HCT116 (cell line): ENCODE measurements at regions not wholly inside any gene's neighbourhood (a gene's known extent, or its start where the extent isn't known, plus 50 kb on each side); places are given as distances from the start of the nearest gene placed in this dataset.

Source experiments
- ATF3 ChIP-seq: IDR thresholded peaks from 2 replicates; pipeline ENCODE4 v1.6.1; 2012
- CTCF ChIP-seq, 3 experiments: fragments of 200-600 bp in 1 of 3; sonication (generic) in 1 of 3; IDR thresholded peaks in 2 of 3; conservative IDR thresholded peaks in 1 of 3; 2 replicates each; pipeline ENCODE4 v1.5.1; 2012 to 2017; ENCODE audit warnings: low read depth in 2 of 3, low read length in 2 of 3, antibody characterized with exemption in 1 of 3, borderline replicate concordance in 1 of 3, control low read depth in 1 of 3, mild to moderate bottlenecking in 1 of 3, mixed read lengths in 1 of 3, mixed run types in 1 of 3, moderate library complexity in 1 of 3; ENCODE audit not compliant: insufficient read depth in 1 of 3
- EZH2 ChIP-seq: fragments of 200-600 bp; sonication (generic); IDR thresholded peaks from 2 replicates; pipeline ENCODE4 v1.6.1; 2017; ENCODE audit warnings: antibody characterized with exemption, mixed run types
- JUND ChIP-seq: IDR thresholded peaks from 2 replicates; pipeline ENCODE4 v1.6.1; 2012
- POLR2A ChIP-seq: IDR thresholded peaks from 2 replicates; pipeline ENCODE4 v1.7.0; 2011; ENCODE audit warnings: borderline replicate concordance; ENCODE audit not compliant: insufficient read depth, insufficient read length; ENCODE audit errors: extremely low read depth
- RAD21 ChIP-seq: IDR thresholded peaks from 2 replicates; pipeline ENCODE4 v1.6.1; 2012; ENCODE audit warnings: low read depth, mild to moderate bottlenecking
- TCF7L2 ChIP-seq: IDR thresholded peaks from 2 replicates; pipeline ENCODE4 v1.7.0; 2011; ENCODE audit warnings: borderline replicate concordance, inconsistent platforms; ENCODE audit not compliant: insufficient read depth, insufficient read length; ENCODE audit errors: extremely low read depth

- no peak for TF ChIP-seq JUND
- no peak for TF ChIP-seq ATF3
- TF ChIP-seq EZH2 = no peak
- no peak for TF ChIP-seq POLR2A
- TF ChIP-seq RAD21 = no peak
- no peak for TF ChIP-seq TCF7L2
- TF ChIP-seq CTCF (IDR thresholded peaks at IDR 0.05 in 2 of 3, conservative IDR thresholded peaks at IDR 0.05 in 1 of 3; ENCODE audit: borderline replicate concordance in 1 of 3, insufficient read depth in 1 of 3, low read depth in 2 of 3, low read length in 2 of 3) = no peak
Observed at GRCh38 chr2:228698963-228699362, 517.5 kb upstream of the SPHKAP start.
